ENCODE measurements at regions not wholly inside any gene's neighbourhood (a gene's known extent, or its start where the extent isn't known, plus 50 kb on each side); places are given as distances from the start of the nearest gene placed in this dataset.
A peak's percentile ranks its signal among the peaks of the same experiment; 100 is the strongest.

- Histone ChIP-seq H3K9me3 (ENCODE audit: control extremely low read depth in 1 of 5, control insufficient read depth in 4 of 5, insufficient read depth in 2 of 5, low read depth in 1 of 5, low read length in 4 of 5) (no peaks in the 10 kb centered on the region), H3K36me3 (ENCODE audit: control insufficient read depth in 4 of 4, insufficient read depth in 4 of 4, low read length in 3 of 4) (no peaks in the 10 kb centered on the region), H3K4me3 (ENCODE audit: control insufficient read depth in 1 of 7, extremely low read depth in 1 of 7, insufficient read depth in 4 of 7, low read depth in 2 of 7, low read length in 6 of 7) (no peak overlapping the region), H3K4me1 (ENCODE audit: control extremely low read depth in 1 of 4, control insufficient read depth in 4 of 4, insufficient read depth in 4 of 4, low read length in 3 of 4) (peaks cover 0 to 12% (median 10%) of the 10 kb centered on the region in 4 experiments), H3K27ac (ENCODE audit: insufficient read depth in 1 of 2, low read depth in 1 of 2, low read length in 2 of 2, poor library complexity in 1 of 2, severe bottlenecking in 2 of 2) (no peak overlapping the region), H3K27me3 (replicated peaks in 2 of 5; ENCODE audit: control insufficient read depth in 4 of 5, insufficient read depth in 5 of 5, low read length in 4 of 5) (no peaks in the 10 kb centered on the region)
- WGBS (ENCODE audit: insufficient coverage) = 93% methylated on average over 5 of the region's 6 CpGs
- ChIA-PET CTCF (interaction anchor here (1.2 to 1.5 kb wide), 2 partner anchors 15 to 20 kb away, joined by 3 read pairs; no protein-coding TSS in a partner anchor), POLR2A (no interaction called here)
- DNase-seq = no peak
Measured at GRCh38 chr17:56735842-56736241, 97.9 kb downstream of the C17orf67 start.

DNA sequence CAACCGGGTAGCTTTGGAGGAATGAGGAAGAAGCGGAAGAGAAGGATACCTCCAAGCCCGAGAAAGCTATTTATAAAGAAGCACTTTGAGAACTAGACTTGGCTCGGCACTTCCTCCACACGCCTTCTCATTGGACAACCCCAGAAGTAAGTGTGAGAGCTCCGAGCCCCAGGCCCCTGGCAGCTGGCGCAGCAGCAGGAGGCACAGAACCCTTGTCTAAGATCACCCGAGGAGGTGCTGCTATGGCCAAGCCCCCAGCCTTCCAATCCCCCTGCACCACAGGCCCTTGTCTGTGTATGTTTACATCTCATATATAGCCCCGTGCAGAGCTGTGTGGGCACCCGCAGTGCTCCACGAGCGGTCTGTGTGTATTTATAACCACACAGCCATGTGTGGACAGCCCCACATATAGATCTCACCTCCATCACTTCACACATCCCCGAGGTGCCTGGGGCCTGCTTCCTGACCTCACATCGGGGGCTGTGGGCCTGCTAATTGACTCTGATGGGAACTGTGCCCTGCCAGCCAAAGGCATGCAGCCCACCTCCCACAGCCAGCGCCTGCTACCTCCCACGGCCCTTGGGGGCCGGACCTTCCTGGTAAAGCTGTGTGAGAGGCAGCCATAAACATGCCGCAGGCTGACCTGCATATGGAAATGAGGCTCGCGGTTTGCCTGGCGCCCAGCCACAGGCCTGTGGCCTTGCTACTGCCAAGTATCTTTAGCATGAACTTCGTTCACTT is 96.1 kb downstream of the C17orf67 start:
- Histone ChIP-seq H3K27me3 (replicated peaks in 2 of 5; ENCODE audit: control insufficient read depth in 4 of 5, insufficient read depth in 5 of 5, low read length in 4 of 5) (no peaks in the 10 kb centered on the region), H3K4me1 (ENCODE audit: control extremely low read depth in 1 of 4, control insufficient read depth in 4 of 4, insufficient read depth in 4 of 4, low read length in 3 of 4) (peaks cover 0 to 13% (median 10%) of the 10 kb centered on the region in 4 experiments), H3K27ac (ENCODE audit: insufficient read depth in 1 of 2, low read depth in 1 of 2, low read length in 2 of 2, poor library complexity in 1 of 2, severe bottlenecking in 2 of 2) (no peak overlapping the region), H3K36me3 (ENCODE audit: control insufficient read depth in 4 of 4, insufficient read depth in 4 of 4, low read length in 3 of 4) (no peaks in the 10 kb centered on the region), H3K4me3 (ENCODE audit: control insufficient read depth in 1 of 7, extremely low read depth in 1 of 7, insufficient read depth in 4 of 7, low read depth in 2 of 7, low read length in 6 of 7) (no peak overlapping the region), H3K9me3 (ENCODE audit: control extremely low read depth in 1 of 5, control insufficient read depth in 4 of 5, insufficient read depth in 2 of 5, low read depth in 1 of 5, low read length in 4 of 5) (no peaks in the 10 kb centered on the region)
- POLR2A ChIA-PET = interaction anchor here (0.6 kb wide), 1 partner anchor 49 kb away, joined by 3 read pairs; no protein-coding TSS in a partner anchor
- WGBS (ENCODE audit: insufficient coverage) = 68% methylated on average over 19 of the region's 22 CpGs
- CTCF ChIA-PET = interaction anchor here (0.7 to 1.5 kb wide), 5 partner anchors 15 to 43 kb away, joined by 3 to 4 read pairs (median 3); no protein-coding TSS in a partner anchor
- peak in 2 of 3 donors; percentile 50 to 66 for DNase-seq

DNA sequence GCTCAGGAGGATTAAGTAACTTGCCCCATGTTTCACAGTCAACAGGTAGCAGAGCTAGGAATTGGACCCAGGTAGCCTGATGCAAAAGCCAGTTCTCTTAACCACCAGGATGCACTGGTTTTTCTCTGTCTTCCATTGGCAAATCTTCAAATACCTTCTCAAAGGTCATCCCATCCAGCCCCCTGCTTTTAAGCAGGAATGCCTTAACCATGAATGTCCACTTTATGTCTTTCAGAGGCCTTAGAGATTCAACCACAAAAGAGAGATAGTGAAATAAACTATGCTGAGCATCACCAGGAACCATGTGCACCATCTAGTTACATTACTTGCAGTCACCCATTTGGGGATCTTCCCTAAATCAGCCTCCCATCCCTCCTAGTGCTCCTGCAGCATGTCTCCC is 94.3 kb downstream of the C17orf67 start:
- POLR2A ChIA-PET = no interaction called here
- Histone ChIP-seq H3K36me3 (ENCODE audit: control insufficient read depth in 4 of 4, insufficient read depth in 4 of 4, low read length in 3 of 4) (no peaks in the 10 kb centered on the region), H3K27me3 (replicated peaks in 2 of 5; ENCODE audit: control insufficient read depth in 4 of 5, insufficient read depth in 5 of 5, low read length in 4 of 5) (no peaks in the 10 kb centered on the region), H3K9me3 (ENCODE audit: control extremely low read depth in 1 of 5, control insufficient read depth in 4 of 5, insufficient read depth in 2 of 5, low read depth in 1 of 5, low read length in 4 of 5) (peaks cover 0 to 9% (median 0%) of the 10 kb centered on the region in 5 experiments), H3K27ac (ENCODE audit: insufficient read depth in 1 of 2, low read depth in 1 of 2, low read length in 2 of 2, poor library complexity in 1 of 2, severe bottlenecking in 2 of 2) (no peak overlapping the region), H3K4me3 (ENCODE audit: control insufficient read depth in 1 of 7, extremely low read depth in 1 of 7, insufficient read depth in 4 of 7, low read depth in 2 of 7, low read length in 6 of 7) (no peak overlapping the region), H3K4me1 (ENCODE audit: control extremely low read depth in 1 of 4, control insufficient read depth in 4 of 4, insufficient read depth in 4 of 4, low read length in 3 of 4) (peaks cover 0 to 17% (median 13%) of the 10 kb centered on the region in 4 experiments)
- DNase-seq = no peak
- CTCF ChIA-PET = interaction anchor here (1.5 kb wide), 1 partner anchor 16 kb away, joined by 3 read pairs; no protein-coding TSS in a partner anchor

- ChIA-PET CTCF (interaction anchor here (1.0 to 1.5 kb wide), 2 partner anchors 17 to 145 kb away, joined by 3 read pairs; no protein-coding TSS in a partner anchor), POLR2A (no interaction called here)
- no peaks in the 10 kb centered on the region for H3K27me3 ChIP-seq (replicated peaks in 2 of 5; ENCODE audit: control insufficient read depth in 4 of 5, insufficient read depth in 5 of 5, low read length in 4 of 5)
- H3K9me3 ChIP-seq (ENCODE audit: control extremely low read depth in 1 of 5, control insufficient read depth in 4 of 5, insufficient read depth in 2 of 5, low read depth in 1 of 5, low read length in 4 of 5) = peaks cover 0 to 11% (median 2%) of the 10 kb centered on the region in 5 experiments
- no peaks in the 10 kb centered on the region for H3K36me3 ChIP-seq (ENCODE audit: control insufficient read depth in 4 of 4, insufficient read depth in 4 of 4, low read length in 3 of 4)
- no peak overlapping the region for H3K4me3 ChIP-seq (ENCODE audit: control insufficient read depth in 1 of 7, extremely low read depth in 1 of 7, insufficient read depth in 4 of 7, low read depth in 2 of 7, low read length in 6 of 7)
- 91% methylated on average over 6 of the region's 6 CpGs for WGBS (ENCODE audit: insufficient coverage)
- peaks cover 0 to 17% (median 13%) of the 10 kb centered on the region in 4 experiments for H3K4me1 ChIP-seq (ENCODE audit: control extremely low read depth in 1 of 4, control insufficient read depth in 4 of 4, insufficient read depth in 4 of 4, low read length in 3 of 4)
- H3K27ac ChIP-seq (ENCODE audit: insufficient read depth in 1 of 2, low read depth in 1 of 2, low read length in 2 of 2, poor library complexity in 1 of 2, severe bottlenecking in 2 of 2) = no peak overlapping the region
- no peak for DNase-seq
Measured at GRCh38 chr17:56739776-56740175, 93.9 kb downstream of the C17orf67 start.

DNA sequence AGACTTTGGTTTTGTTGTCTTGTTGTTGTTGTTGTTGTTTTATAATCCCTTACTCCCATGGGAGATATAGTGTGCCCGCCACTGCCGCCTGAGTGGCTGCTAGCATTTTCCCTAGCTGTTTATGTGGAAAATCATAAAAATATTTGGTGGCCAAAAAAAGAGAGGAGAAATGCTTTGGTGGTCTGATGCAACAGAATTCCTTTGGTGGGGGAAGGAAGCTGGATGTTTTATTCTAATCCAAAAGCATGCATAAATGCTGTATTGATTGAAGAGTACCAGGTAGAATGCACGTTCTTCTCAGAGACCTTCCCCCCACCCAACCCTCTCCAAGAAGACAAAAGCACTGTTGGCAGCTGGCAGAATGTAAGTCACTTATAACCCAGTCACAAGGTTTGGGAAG is 93.2 kb downstream of the C17orf67 start:
- Histone ChIP-seq H3K4me1 (ENCODE audit: control extremely low read depth in 1 of 4, control insufficient read depth in 4 of 4, insufficient read depth in 4 of 4, low read length in 3 of 4) (peaks cover 0 to 17% (median 13%) of the 10 kb centered on the region in 4 experiments), H3K27me3 (replicated peaks in 2 of 5; ENCODE audit: control insufficient read depth in 4 of 5, insufficient read depth in 5 of 5, low read length in 4 of 5) (no peaks in the 10 kb centered on the region), H3K9me3 (ENCODE audit: control extremely low read depth in 1 of 5, control insufficient read depth in 4 of 5, insufficient read depth in 2 of 5, low read depth in 1 of 5, low read length in 4 of 5) (peaks cover 0 to 15% (median 3%) of the 10 kb centered on the region in 5 experiments), H3K36me3 (ENCODE audit: control insufficient read depth in 4 of 4, insufficient read depth in 4 of 4, low read length in 3 of 4) (no peaks in the 10 kb centered on the region), H3K4me3 (ENCODE audit: control insufficient read depth in 1 of 7, extremely low read depth in 1 of 7, insufficient read depth in 4 of 7, low read depth in 2 of 7, low read length in 6 of 7) (no peak overlapping the region), H3K27ac (ENCODE audit: insufficient read depth in 1 of 2, low read depth in 1 of 2, low read length in 2 of 2, poor library complexity in 1 of 2, severe bottlenecking in 2 of 2) (no peak overlapping the region)
- DNase-seq = no peak
- WGBS (ENCODE audit: insufficient coverage) = 93% methylated on average over 3 of the region's 3 CpGs
- CTCF ChIA-PET = interaction anchor here (1.0 to 1.5 kb wide), 2 partner anchors 17 to 145 kb away, joined by 3 read pairs; no protein-coding TSS in a partner anchor
- POLR2A ChIA-PET = no interaction called here
